ENCODE measurements at regions not wholly inside any gene's neighbourhood (a gene's known extent, or its start where the extent isn't known, plus 50 kb on each side); places are given as distances from the start of the nearest gene placed in this dataset.
"Not testable (repeated sequence)": the region's sequence is repeated elsewhere in the genome, so short reads cannot be mapped to it uniquely, and the experiment has no call there.

- intact Hi-C loops (cut with micrococcal nuclease; ENCODE audit: unreplicated experiment) = no loop called here
- no peak overlapping the region for H2AFZ ChIP-seq
- BruUV-seq (replicated peaks) = no TSS peak
- no peaks in the 10 kb centered on the region for H3K9me2 ChIP-seq (ENCODE audit: insufficient read depth)
- no peaks in the 10 kb centered on the region for H4K20me1 ChIP-seq (ENCODE audit: insufficient read depth)
- TF ChIP-seq EZH2 (IDR thresholded peaks at IDR 0.05; ENCODE audit: low read depth) (no peak), CTCF (conservative IDR thresholded peaks at IDR 0.05) (no peak)
- no peaks in the 10 kb centered on the region for H3K27me3 ChIP-seq (ENCODE audit: insufficient read depth, low read depth)
- H3K4me3 ChIP-seq = no peak overlapping the region
- no peaks in the 10 kb centered on the region for H3K36me3 ChIP-seq (ENCODE audit: low read depth)
- H3K4me2 ChIP-seq = no peak overlapping the region
- no peak overlapping the region for H3K27ac ChIP-seq
- 0 out of 2 replicates have a peak, but pooled peaks cover 6% of the 10 kb centered on the region for H3F3A ChIP-seq (ENCODE audit: insufficient read depth, low read depth)
- ChIA-PET CTCF (no interaction called here), POLR2A (ENCODE audit: unreplicated experiment) (interaction anchor here (0.7 kb wide), 1 partner anchor 12 kb away, joined by 3 read pairs; no protein-coding TSS in a partner anchor)
- H3K4me1 ChIP-seq (replicated peaks; ENCODE audit: insufficient read depth) = peaks cover 4% of the 10 kb centered on the region; the same call in 1 of the 2 replicates
- H3K79me2 ChIP-seq (ENCODE audit: low read depth) = no peaks in the 10 kb centered on the region
- DNase-seq = peak in 1 of 2 experiments; percentile 26
- H3K9me3 ChIP-seq (ENCODE audit: insufficient read depth, low read depth) = no peaks in the 10 kb centered on the region
Observed at GRCh38 chr20:53764415-53764800, 170.8 kb upstream of the ZNF217 start.

DNA sequence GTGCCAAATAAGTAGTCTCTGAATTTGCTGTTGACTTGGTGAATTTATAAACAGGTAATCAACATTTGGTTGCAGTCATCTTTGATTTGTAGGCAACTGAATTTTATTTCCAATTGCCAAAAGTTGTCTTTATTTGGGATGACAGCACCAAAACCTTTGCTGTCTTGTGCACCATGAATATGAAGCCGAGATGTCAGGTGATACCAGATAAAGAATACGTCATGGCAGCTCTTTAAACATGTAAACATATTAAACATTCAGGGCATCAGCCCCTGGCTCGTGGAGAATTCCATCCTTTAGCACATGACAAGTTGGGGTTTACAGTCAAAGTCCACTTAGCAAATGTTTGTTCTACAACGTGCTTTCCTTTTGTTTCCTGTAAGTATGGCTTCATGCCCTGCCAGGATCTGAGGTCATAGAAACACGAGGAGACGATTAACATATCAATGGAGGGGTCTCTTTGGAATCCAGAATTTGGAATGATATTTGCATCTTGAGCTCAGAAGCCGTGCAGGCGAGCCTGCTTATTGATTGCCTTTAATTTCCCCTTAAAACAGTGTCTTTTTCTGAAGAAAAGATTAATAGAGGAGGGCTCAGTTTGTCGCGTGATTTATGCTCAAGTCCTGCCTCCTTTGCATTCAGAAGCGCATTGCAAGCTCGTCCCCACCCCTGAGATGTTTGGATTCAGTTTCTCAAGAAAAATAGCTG lies 170.2 kb upstream of the ZNF217 start:
- no peak for TF ChIP-seq CTCF (conservative IDR thresholded peaks at IDR 0.05)
- TF ChIP-seq EZH2 (IDR thresholded peaks at IDR 0.05; ENCODE audit: low read depth) = no peak
- Histone ChIP-seq H3K27me3 (ENCODE audit: insufficient read depth, low read depth) (no peaks in the 10 kb centered on the region), H3K4me2 (no peak overlapping the region), H3K27ac (no peak overlapping the region), H4K20me1 (ENCODE audit: insufficient read depth) (no peaks in the 10 kb centered on the region), H3K36me3 (ENCODE audit: low read depth) (no peaks in the 10 kb centered on the region), H3F3A (ENCODE audit: insufficient read depth, low read depth) (0 out of 2 replicates have a peak, but pooled peaks cover 6% of the 10 kb centered on the region), H2AFZ (no peak overlapping the region), H3K9me2 (ENCODE audit: insufficient read depth) (no peaks in the 10 kb centered on the region), H3K79me2 (ENCODE audit: low read depth) (no peaks in the 10 kb centered on the region), H3K9me3 (ENCODE audit: insufficient read depth, low read depth) (no peaks in the 10 kb centered on the region), H3K4me3 (no peak overlapping the region), H3K4me1 (replicated peaks; ENCODE audit: insufficient read depth) (peaks cover under 1% of the 10 kb centered on the region; the same call in 1 of the 2 replicates)
- peak in 1 of 2 experiments; percentile 29 for DNase-seq
- ChIA-PET CTCF (no interaction called here), POLR2A (ENCODE audit: unreplicated experiment) (interaction anchor here (0.7 kb wide), 2 partner anchors 11 to 28 kb away, joined by 3 read pairs; no protein-coding TSS in a partner anchor)
- intact Hi-C loops (cut with micrococcal nuclease; ENCODE audit: unreplicated experiment) = no loop called here
- BruUV-seq (replicated peaks) = no TSS peak

- H3K9me2 ChIP-seq (ENCODE audit: insufficient read depth); H3K36me3 ChIP-seq (ENCODE audit: low read depth); H3K4me2 ChIP-seq; H2AFZ ChIP-seq; H3F3A ChIP-seq (ENCODE audit: insufficient read depth, low read depth); BruUV-seq (replicated peaks); POLR2A ChIA-PET (ENCODE audit: unreplicated experiment); intact Hi-C loops (cut with micrococcal nuclease; ENCODE audit: unreplicated experiment); H3K4me1 ChIP-seq (replicated peaks; ENCODE audit: insufficient read depth); H3K9me3 ChIP-seq (ENCODE audit: insufficient read depth, low read depth); H4K20me1 ChIP-seq (ENCODE audit: insufficient read depth); H3K79me2 ChIP-seq (ENCODE audit: low read depth); CTCF ChIA-PET; H3K27me3 ChIP-seq (ENCODE audit: insufficient read depth, low read depth); H3K27ac ChIP-seq; H3K4me3 ChIP-seq: not testable (repeated sequence)
- DNase-seq = peak in 1 of 2 experiments; percentile 21
Observed at GRCh38 chr20:53762423-53762798, 168.8 kb upstream of the ZNF217 start.
